Anterior cingulate cortex (tissue), 58 donors: ENCODE measurements at regions not wholly inside any gene's neighbourhood (a gene's known extent, or its start where the extent isn't known, plus 50 kb on each side); places are given as distances from the start of the nearest gene placed in this dataset.
"Not testable (repeated sequence)": the region's sequence is repeated elsewhere in the genome, so short reads cannot be mapped to it uniquely, and the experiment has no call there.

Source experiments
- DNase-seq, 58 donors: peaks; one replicate each; lab custom pipeline; 2025; lab: John Stamatoyannopoulos, UW

DNA sequence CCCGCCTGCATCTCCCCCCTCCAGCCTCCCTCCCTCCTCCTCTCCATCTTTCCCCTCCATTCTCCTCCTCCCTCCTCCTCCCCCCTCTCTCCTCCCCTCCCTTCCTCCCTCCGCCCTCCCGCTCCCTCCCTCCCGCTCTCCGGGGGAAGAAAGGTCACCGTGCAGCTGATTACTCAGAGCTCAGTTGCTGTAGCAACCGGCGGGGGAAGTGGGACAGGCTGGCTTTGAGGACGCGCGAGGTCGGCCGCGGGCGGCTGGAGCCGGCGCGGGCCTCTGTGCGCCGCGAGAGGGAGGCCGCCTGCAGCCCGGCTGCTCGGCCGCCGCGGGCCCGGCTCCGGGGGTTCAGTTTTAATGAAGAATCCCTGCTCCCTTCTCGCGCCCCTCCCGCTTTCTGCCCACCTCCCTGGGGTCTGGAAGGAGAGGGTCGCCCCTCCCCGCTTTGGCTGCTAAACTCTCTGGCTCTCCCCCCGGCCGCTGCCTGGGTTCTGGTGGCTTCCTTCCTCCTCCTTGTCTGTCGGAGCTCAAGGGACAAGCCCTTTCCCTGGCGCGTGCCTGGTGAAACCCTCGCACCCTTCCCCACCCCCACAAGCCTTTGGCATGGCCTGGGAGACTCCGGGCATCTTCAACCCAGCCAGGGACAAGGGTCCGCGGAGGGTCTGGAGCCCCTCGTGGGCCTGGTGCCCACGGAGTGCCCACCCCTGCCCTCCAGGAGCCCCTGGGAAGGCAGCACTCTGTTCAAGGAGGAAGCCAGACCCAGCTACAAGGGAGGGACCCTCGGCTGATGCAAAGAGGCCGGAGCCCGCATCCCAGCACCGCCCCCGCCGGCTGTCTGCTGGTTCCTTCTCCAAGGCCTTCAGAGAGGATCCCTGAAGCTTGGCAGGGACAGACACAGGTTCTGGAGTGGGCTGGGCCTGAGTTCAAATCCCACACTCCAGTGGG lies 160.3 kb downstream of the C9orf50 start:
- DNase-seq: peak; percentile 51 to 98 (median 94)

DNA sequence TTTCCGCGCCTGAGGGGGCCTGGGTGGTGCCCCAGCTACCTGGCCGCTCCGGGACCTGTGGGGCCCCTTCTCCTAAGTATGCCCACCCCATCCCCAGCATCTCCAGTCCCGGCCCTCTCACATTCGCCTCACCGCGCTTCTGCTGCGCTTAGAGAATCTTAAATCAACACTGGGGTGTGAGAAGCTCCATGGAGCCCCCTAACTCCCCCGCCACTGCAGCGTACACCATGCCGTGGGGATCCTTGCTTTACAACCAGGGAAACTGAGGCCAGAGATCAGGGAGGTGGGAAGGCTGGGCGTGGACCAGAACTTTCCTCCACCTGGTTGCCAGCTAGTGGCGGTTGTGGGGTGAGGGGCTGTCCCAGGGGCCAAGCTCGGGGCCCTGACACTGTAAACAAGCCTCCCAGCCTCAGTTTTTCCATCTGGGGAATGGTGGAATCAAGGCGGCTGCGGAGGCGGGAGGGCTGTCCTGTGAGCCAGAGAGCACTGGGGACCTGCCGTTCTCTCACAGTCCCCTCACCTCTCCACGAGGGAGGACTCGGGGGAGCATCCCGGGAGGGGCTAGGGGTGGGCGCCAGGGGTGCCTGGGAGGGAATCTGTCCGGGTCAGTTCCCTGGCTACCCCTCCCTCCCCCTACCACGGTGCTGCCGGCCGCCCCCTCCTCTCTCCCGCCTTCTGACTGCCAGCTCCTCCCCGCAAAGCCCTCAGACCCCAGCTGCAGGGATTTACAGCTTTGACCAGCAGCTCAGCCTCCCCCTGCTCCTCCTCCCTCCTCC lies 161.2 kb downstream of the C9orf50 start:
- DNase-seq: peak in 2 of 58 donors; percentile 60 to 81

DNA sequence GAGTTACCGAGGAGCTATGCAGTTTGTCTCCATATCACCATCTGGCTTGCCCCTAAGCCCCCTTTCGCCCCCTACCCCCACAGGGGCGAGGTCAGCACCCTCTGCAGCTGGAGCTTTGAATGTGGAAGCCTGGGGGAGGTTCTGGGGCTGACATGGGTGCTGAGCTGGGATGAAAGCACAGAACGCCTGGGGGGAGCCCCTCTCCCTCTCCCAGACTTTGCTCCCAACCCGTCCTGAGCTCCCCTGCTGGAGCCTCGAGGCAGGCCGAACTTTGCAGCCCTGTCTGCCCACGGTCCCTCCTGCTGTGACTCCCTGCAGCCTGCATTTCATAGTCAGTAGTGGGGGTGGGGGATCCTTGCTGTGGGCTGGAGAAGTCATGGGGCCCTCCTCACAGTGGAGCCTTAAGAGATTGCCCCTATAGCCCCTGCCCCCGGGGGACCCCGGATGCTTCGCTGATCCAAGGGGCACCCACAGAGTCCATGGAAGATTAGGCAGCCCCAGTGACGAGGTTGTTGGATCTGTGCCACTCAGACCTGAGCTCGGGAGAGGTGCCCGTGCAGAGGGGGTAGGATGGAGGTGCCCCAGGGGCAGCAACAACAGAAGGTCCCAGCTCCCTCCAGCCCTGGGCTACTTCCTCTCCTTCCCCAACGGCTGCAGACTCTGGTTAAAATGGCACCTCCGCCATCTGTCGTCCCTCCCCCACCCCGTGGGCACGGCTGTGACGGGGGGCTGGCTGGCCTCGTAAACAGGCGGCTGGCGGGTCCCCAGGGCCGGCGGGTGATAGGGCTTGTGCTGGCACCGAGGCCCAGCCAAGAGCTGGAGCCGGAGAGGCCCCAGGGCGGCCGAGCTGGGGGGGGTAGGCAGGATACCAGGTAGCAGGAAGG lies 162.0 kb downstream of the C9orf50 start:
- peak in 40 of 58 donors; percentile 28 to 84 (median 54) for DNase-seq

DNA sequence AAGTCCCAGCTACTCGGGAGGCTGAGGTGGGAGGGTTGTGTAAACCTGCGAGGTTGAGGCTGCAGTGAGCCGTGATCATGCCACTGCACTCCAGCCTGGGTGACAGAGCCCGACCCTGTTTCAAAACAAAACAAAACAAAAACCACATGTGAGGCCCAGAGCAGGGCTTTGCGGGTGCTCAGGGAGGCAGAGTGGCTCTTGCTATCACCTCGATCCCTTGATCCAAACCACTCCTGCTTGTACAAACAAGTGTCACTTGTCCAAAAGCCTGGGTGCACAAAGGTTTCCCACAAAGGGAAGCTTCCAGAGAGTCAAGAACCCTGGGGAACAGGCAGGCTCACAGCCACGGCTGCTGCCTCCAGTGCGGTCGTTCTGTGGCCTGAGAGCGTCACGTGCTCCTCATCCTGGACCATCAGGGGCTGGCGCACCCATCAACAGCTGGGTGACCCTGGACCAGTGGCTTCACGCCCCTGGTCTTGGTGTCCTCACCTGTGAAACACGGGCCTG lies 162.7 kb downstream of the C9orf50 start:
- peak in 20 of 58 donors; percentile 10 to 61 (median 36) for DNase-seq

- DNase-seq: no peak
Measured at GRCh38 chr9:129457325-129457779, 163.5 kb downstream of the C9orf50 start.

GRCh38 chr9:129456549-129457324 lies 164.2 kb downstream of the C9orf50 start:
- DNase-seq: no peak

GRCh38 chr9:129455151-129455995 lies 165.5 kb downstream of the C9orf50 start:
- peak in 1 of 58 donors; percentile 24 for DNase-seq

DNA sequence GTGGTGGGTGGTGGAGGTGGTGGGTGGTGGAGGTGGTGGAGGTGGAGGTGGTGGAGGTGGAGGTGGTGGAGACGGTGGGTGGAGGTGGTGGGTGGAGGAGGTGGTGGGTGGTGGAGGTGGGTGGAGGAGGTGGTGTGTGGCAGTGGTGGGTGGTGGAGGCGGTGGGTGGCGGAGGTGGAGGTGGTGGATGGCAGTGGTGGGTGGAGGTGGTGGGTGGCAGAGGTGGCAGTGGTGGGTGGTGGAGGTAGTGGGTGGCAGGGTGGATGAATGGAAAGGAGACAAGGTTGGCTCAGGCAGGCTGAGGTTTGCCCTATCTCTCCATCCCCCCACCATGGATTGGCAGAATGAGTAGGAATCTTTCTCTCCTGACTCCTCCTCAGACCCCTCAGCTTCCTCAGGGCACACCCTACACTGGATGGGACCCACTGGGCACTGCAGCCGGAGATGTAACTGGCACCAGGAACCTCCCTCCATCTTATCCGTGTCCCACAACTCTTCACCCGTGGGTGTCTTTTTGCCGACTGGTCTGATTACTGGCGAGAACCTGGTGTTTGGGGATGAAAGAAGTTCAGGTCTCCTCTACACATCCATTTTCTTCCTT lies 166.3 kb downstream of the C9orf50 start:
- DNase-seq: peak in 1 of 58 donors; percentile 46

- no peak for DNase-seq
Measured at GRCh38 chr9:129453734-129454133, 167.2 kb downstream of the C9orf50 start.

- peak in 4 of 58 donors; percentile 11 to 52 (median 38) for DNase-seq
Measured at GRCh38 chr9:129451669-129452068, 169.2 kb downstream of the C9orf50 start.

DNA sequence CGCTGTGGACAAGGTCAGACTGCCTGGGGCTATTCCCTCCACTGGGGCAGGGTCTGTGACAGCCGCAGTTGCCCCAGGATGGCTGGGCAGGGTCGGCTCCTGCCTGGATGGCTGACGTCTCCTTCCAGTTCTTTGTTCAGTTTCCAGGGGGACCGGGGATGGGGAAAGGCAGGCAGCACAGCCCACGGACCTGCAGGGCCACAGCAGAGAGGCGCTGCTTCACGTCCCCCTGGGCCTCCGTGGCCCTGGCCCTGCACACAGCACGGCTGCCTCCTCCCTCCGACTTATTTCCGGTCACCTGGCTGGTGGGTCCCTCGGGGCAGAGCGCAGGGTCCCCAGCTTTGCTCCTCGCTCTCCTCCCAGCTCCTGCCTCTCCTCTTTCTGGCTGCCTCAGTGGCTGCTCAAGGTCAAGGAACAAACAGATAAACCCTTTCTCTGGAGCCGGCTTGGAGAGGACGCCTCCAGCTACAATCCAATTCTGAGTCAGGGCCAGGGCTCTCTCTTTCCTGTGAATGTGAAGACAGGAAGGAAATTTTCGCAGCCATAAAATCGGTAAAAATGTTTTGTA lies 169.7 kb downstream of the C9orf50 start:
- peak in 5 of 58 donors; percentile 25 to 52 (median 39) for DNase-seq

- DNase-seq: peak in 1 of 58 donors; percentile 28
Measured at GRCh38 chr9:129449066-129449465, 171.8 kb downstream of the C9orf50 start.

- DNase-seq: peak in 50 of 58 donors; percentile 21 to 84 (median 60)
Measured at GRCh38 chr9:129446828-129447550, 173.9 kb downstream of the C9orf50 start.

GRCh38 chr9:129445794-129446306 lies 175.1 kb downstream of the C9orf50 start:
- DNase-seq: no peak

- DNase-seq: not testable (repeated sequence)
Measured at GRCh38 chr9:129443515-129444164, 177.3 kb downstream of the C9orf50 start.
